ENCODE measurements at regions not wholly inside any gene's neighbourhood (a gene's known extent, or its start where the extent isn't known, plus 50 kb on each side); places are given as distances from the start of the nearest gene placed in this dataset.

DNA sequence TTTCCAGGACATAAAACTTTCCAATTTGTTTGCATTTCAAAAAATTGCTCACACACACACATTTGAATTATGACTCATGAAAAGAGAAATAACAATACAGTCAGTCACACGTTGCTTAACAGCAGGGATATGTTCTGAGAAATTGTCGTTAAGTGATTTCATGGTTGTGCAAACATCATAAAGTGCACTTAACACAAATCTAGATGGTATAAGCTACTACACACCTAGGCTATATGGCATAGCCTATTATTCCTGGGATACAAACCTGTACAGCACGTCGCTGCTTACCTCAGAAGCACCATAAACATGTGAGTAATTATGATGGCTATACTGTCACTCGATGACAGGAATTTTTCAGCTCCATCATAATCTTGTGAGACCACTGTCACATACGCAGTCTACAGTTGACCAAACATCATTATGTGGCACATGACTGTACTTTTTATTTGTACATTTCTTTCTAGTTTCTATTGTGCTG lies 378.2 kb downstream of the ACTL7B start:
- H3K36me3 Mint-ChIP-seq (ENCODE audit: insufficient read depth, unreplicated experiment), result no peaks in the 10 kb centered on the region
- peak overlapping the region; percentile 1 for H3K4me3 Mint-ChIP-seq (ENCODE audit: unreplicated experiment)
- H3K4me1 Mint-ChIP-seq (ENCODE audit: insufficient read depth, unreplicated experiment), result peaks cover 56% of the 10 kb centered on the region
- TF ChIP-seq CTCF (IDR thresholded peaks at IDR 0.05; ENCODE audit: unreplicated experiment), result no peak
- intact Hi-C loops (cut with micrococcal nuclease), result loop anchor here (2.0 to 10.0 kb wide), 6 partner anchors 75 to 993 kb away; partner anchors contain the start of genes EPB41L4B and KLF4
- ChIA-PET POLR2A (interaction anchor here (0.6 to 10.9 kb wide), 18 partner anchors 14 to 995 kb away, joined by 3 to 139 read pairs (median 6); partner anchors contain the start of gene KLF4), CTCF (interaction anchor here (0.5 to 2.5 kb wide), 7 partner anchors 18 to 990 kb away, joined by 3 to 8 read pairs (median 3); no protein-coding TSS in a partner anchor)
- no TSS peak for BruUV-seq (replicated peaks)
- peak overlapping the region; percentile 89 for H3K27ac Mint-ChIP-seq (ENCODE audit: low read depth, unreplicated experiment)
- H3K27me3 Mint-ChIP-seq (ENCODE audit: insufficient read depth, unreplicated experiment), result no peaks in the 10 kb centered on the region
- peak; percentile 87 for DNase-seq (ENCODE audit: unreplicated experiment)
- no peaks in the 10 kb centered on the region for H3K9me3 Mint-ChIP-seq (ENCODE audit: unreplicated experiment)

GRCh38 chr9:108476574-108476973 lies 379.2 kb downstream of the ACTL7B start:
- no peak for TF ChIP-seq CTCF (IDR thresholded peaks at IDR 0.05; ENCODE audit: unreplicated experiment)
- Mint-ChIP-seq H3K4me3 (ENCODE audit: unreplicated experiment) (no peak overlapping the region), H3K27ac (ENCODE audit: low read depth, unreplicated experiment) (no peak overlapping the region), H3K27me3 (ENCODE audit: insufficient read depth, unreplicated experiment) (no peaks in the 10 kb centered on the region), H3K36me3 (ENCODE audit: insufficient read depth, unreplicated experiment) (no peaks in the 10 kb centered on the region), H3K9me3 (ENCODE audit: unreplicated experiment) (no peaks in the 10 kb centered on the region), H3K4me1 (ENCODE audit: insufficient read depth, unreplicated experiment) (peaks cover 62% of the 10 kb centered on the region)
- ChIA-PET POLR2A (interaction anchor here (0.6 to 10.9 kb wide), 7 partner anchors 32 to 738 kb away, joined by 3 to 139 read pairs (median 6); no protein-coding TSS in a partner anchor), CTCF (interaction anchor here (1.2 to 2.5 kb wide), 2 partner anchors 75 to 90 kb away, joined by 7 to 8 read pairs; no protein-coding TSS in a partner anchor)
- DNase-seq (ENCODE audit: unreplicated experiment), result peak; percentile 26
- intact Hi-C loops (cut with micrococcal nuclease), result loop anchor here (5.0 to 10.0 kb wide), 5 partner anchors 161 to 992 kb away; partner anchors contain the start of genes EPB41L4B and KLF4
- BruUV-seq (replicated peaks), result no TSS peak

DNA sequence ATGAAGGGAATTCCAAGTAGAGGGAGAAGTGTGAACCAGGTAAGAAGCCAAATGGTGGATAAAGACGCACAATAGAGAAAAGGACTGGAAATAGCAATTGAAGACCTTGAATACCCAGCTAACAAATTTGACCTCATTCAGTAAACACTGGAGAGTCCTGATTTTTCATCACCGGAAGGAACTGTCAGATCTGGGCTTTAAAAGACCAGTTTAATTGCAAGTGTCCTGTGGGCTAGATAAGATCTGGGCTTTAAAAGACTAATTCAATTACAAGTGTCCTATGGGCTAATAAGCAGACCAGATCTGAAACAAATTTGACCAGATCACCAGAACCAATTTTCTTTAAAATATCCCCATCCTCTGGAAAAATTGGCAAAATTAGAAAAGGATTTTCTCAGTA lies 380.0 kb downstream of the ACTL7B start:
- no peaks in the 10 kb centered on the region for H3K9me3 Mint-ChIP-seq (ENCODE audit: unreplicated experiment)
- intact Hi-C loops (cut with micrococcal nuclease), result loop anchor here (5.0 to 10.0 kb wide), 5 partner anchors 161 to 991 kb away; partner anchors contain the start of genes EPB41L4B and KLF4
- no peak for TF ChIP-seq CTCF (IDR thresholded peaks at IDR 0.05; ENCODE audit: unreplicated experiment)
- DNase-seq (ENCODE audit: unreplicated experiment), result no peak
- no peaks in the 10 kb centered on the region for H3K27me3 Mint-ChIP-seq (ENCODE audit: insufficient read depth, unreplicated experiment)
- peaks cover 64% of the 10 kb centered on the region for H3K4me1 Mint-ChIP-seq (ENCODE audit: insufficient read depth, unreplicated experiment)
- no peaks in the 10 kb centered on the region for H3K36me3 Mint-ChIP-seq (ENCODE audit: insufficient read depth, unreplicated experiment)
- BruUV-seq (replicated peaks), result no TSS peak
- ChIA-PET POLR2A (interaction anchor here (1.1 to 10.9 kb wide), 5 partner anchors 31 to 86 kb away, joined by 3 to 139 read pairs (median 6); no protein-coding TSS in a partner anchor), CTCF (interaction anchor here (0.7 kb wide), 1 partner anchor 1215 kb away, joined by 3 read pairs; no protein-coding TSS in a partner anchor)
- H3K27ac Mint-ChIP-seq (ENCODE audit: low read depth, unreplicated experiment), result no peak overlapping the region
- no peak overlapping the region for H3K4me3 Mint-ChIP-seq (ENCODE audit: unreplicated experiment)

DNA sequence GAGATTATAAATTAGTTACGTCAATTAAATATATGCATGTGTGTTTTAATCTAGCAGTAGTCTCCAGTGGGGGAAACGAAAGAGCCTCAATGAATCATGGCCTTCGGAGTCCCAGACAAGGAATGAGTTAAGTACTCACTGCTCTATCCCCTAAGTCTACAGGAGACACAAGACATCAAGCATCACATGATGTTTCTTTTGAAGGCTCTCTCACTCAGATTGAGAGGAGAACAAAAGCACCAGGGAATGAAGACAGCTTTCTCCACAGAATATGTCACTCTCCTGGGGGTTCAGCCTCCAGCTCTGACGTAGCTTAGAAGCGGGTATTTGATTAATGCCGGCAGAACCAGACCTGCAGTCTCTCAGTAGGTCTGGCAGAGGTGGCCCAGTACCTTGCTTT lies 381.4 kb downstream of the ACTL7B start:
- no peak overlapping the region for H3K4me3 Mint-ChIP-seq (ENCODE audit: unreplicated experiment)
- BruUV-seq (replicated peaks), result no TSS peak
- TF ChIP-seq CTCF (IDR thresholded peaks at IDR 0.05; ENCODE audit: unreplicated experiment), result no peak
- ChIA-PET POLR2A (interaction anchor here (0.7 to 10.9 kb wide), 12 partner anchors 10 to 740 kb away, joined by 3 to 139 read pairs (median 4); no protein-coding TSS in a partner anchor), CTCF (interaction anchor here (0.8 to 2.6 kb wide), 5 partner anchors 40 to 196 kb away, joined by 4 to 10 read pairs (median 5); no protein-coding TSS in a partner anchor)
- DNase-seq (ENCODE audit: unreplicated experiment), result no peak
- no peaks in the 10 kb centered on the region for H3K27me3 Mint-ChIP-seq (ENCODE audit: insufficient read depth, unreplicated experiment)
- peaks cover 72% of the 10 kb centered on the region for H3K4me1 Mint-ChIP-seq (ENCODE audit: insufficient read depth, unreplicated experiment)
- H3K9me3 Mint-ChIP-seq (ENCODE audit: unreplicated experiment), result no peaks in the 10 kb centered on the region
- peak overlapping the region; percentile 17 for H3K27ac Mint-ChIP-seq (ENCODE audit: low read depth, unreplicated experiment)
- no peaks in the 10 kb centered on the region for H3K36me3 Mint-ChIP-seq (ENCODE audit: insufficient read depth, unreplicated experiment)
- intact Hi-C loops (cut with micrococcal nuclease), result loop anchor here (10.0 kb wide), 4 partner anchors 290 to 990 kb away; partner anchors contain the start of genes EPB41L4B and KLF4
